ENCODE measurements at regions not wholly inside any gene's neighbourhood (a gene's known extent, or its start where the extent isn't known, plus 50 kb on each side); places are given as distances from the start of the nearest gene placed in this dataset.

GRCh38 chr4:159549098-159549518 lies 446.2 kb downstream of the RAPGEF2 start (continued):
- no peak for TF ChIP-seq ZBTB40 (IDR thresholded peaks at IDR 0.05; ENCODE audit: borderline replicate concordance)
- TF ChIP-seq RCOR1 (conservative IDR thresholded peaks at IDR 0.05; ENCODE audit: low read depth, low read length): no peak
- TF ChIP-seq TAF1 (IDR thresholded peaks at IDR 0.05; ENCODE audit: borderline replicate concordance, low read depth, low read length): no peak
- TF ChIP-seq NBN (IDR thresholded peaks at IDR 0.05): no peak
- no peak for TF ChIP-seq CREM (IDR thresholded peaks at IDR 0.05; ENCODE audit: low read depth)
- no peak for TF ChIP-seq ESRRA (IDR thresholded peaks at IDR 0.05; ENCODE audit: low read length)
- TF ChIP-seq DPF2 (IDR thresholded peaks at IDR 0.05): no peak
- TF ChIP-seq HDGF (IDR thresholded peaks at IDR 0.05): no peak

GRCh38 chr4:159551281-159551680 lies 448.4 kb downstream of the RAPGEF2 start:
- Histone ChIP-seq H3K36me3 (ENCODE audit: control insufficient read depth in 2 of 2, insufficient read depth in 2 of 2, low read length in 1 of 2) (no peaks in the 10 kb centered on the region), H3K4me1 (ENCODE audit: control insufficient read depth, insufficient read depth, low read length) (no peaks in the 10 kb centered on the region), H3K9ac (ENCODE audit: control insufficient read depth, insufficient read depth, low read length) (no peak overlapping the region), H4K20me1 (ENCODE audit: control insufficient read depth, insufficient read depth) (no peaks in the 10 kb centered on the region), H3K79me2 (ENCODE audit: control insufficient read depth, insufficient read depth, low read length) (no peaks in the 10 kb centered on the region), H3K27ac (ENCODE audit: control insufficient read depth, insufficient read depth) (no peak overlapping the region), H3K9me3 (replicated peaks; ENCODE audit: control insufficient read depth, insufficient read depth, low read length) (no peaks in the 10 kb centered on the region), H2AFZ (ENCODE audit: control insufficient read depth, low read depth, low read length) (no peak overlapping the region), H3K4me2 (ENCODE audit: control insufficient read depth, insufficient read depth) (no peak overlapping the region), H3K4me3 (no peak overlapping the region), H3K27me3 (replicated peaks in 1 of 2; ENCODE audit: control insufficient read depth in 2 of 2, insufficient read depth in 2 of 2, low read length in 1 of 2) (no peaks in the 10 kb centered on the region)
- RAD21 ChIA-PET (ENCODE audit: unreplicated experiment): no interaction called here
- DNase-seq (ENCODE audit: low read depth, low spot score) (no peak), FAIRE-seq (no peak), ATAC-seq (no peak)
- POLR2A ChIA-PET: no interaction called here
- SMC1A ChIA-PET (ENCODE audit: uncharacterized antibody, unreplicated experiment): no interaction called here
- CTCF ChIA-PET: interaction anchor here (0.6 kb wide), 1 partner anchor 8 kb away, joined by 3 read pairs; no protein-coding TSS in a partner anchor
- no peak for TF ChIP-seq DPF2 (IDR thresholded peaks at IDR 0.05)
- TF ChIP-seq RFX5 (IDR thresholded peaks at IDR 0.05; ENCODE audit: low read depth, low read length): no peak
- TF ChIP-seq STAT1 (conservative IDR thresholded peaks at IDR 0.05): no peak
- no peak for TF ChIP-seq NBN (IDR thresholded peaks at IDR 0.05)
- no peak for TF ChIP-seq ATF2 (IDR thresholded peaks at IDR 0.05; ENCODE audit: low read length)
- no peak for TF ChIP-seq POU2F2 (IDR thresholded peaks at IDR 0.05; ENCODE audit: borderline replicate concordance, low read depth, low read length)
- no peak for TF ChIP-seq TCF7 (IDR thresholded peaks at IDR 0.05; ENCODE audit: borderline replicate concordance)
- TF ChIP-seq BCL11A (IDR thresholded peaks at IDR 0.05; ENCODE audit: low read depth, low read length): no peak
- TF ChIP-seq CBX3 (IDR thresholded peaks at IDR 0.05; ENCODE audit: borderline replicate concordance, low read depth): no peak
- no peak for TF ChIP-seq JUND (IDR thresholded peaks at IDR 0.05; ENCODE audit: low read depth, low read length)
- BruUV-seq (replicated peaks): no TSS peak
- intact Hi-C loops (cut with micrococcal nuclease; ENCODE audit: unreplicated experiment): no loop called here
- in situ Hi-C loops (cut with MboI): no loop called here
- 0% methylated on average over 1 of the region's 1 CpG for WGBS (ENCODE audit: insufficient coverage, insufficient replicate concordance, low lambda C conversion rate, missing lambda C conversion rate)
